Tibial nerve (tissue), 3 donors: ENCODE measurements at regions not wholly inside any gene's neighbourhood (a gene's known extent, or its start where the extent isn't known, plus 50 kb on each side); places are given as distances from the start of the nearest gene placed in this dataset.
"Not testable (repeated sequence)": the region's sequence is repeated elsewhere in the genome, so short reads cannot be mapped to it uniquely, and the experiment has no call there.

Source experiments
- CTCF ChIP-seq, 5 experiments: fragments of 200-600 bp in 3 of 5; fragments of 450-650 bp in 2 of 5; sonication (generic) in 3 of 5; IDR thresholded peaks; one replicate each; pipeline ENCODE4 v1.5.1; 2016 to 2019; ENCODE audit warnings: antibody characterized with exemption in 5 of 5, mild to moderate bottlenecking in 3 of 5, moderate library complexity in 2 of 5
- POLR2A ChIP-seq, 2 donors: fragments of 450-650 bp; IDR thresholded peaks; one replicate each; pipeline ENCODE4 v1.6.1; 2017; ENCODE audit warnings: antibody characterized with exemption in 2 of 2, mild to moderate bottlenecking in 2 of 2, moderate library complexity in 2 of 2

- not testable (repeated sequence) for TF ChIP-seq POLR2A, CTCF (IDR thresholded peaks at IDR 0.05)
These were observed 431.4 kb downstream of the TFEC start for GRCh38 chr7:115599184-115599583.
